NCI-H460 (cell line): ENCODE measurements at regions not wholly inside any gene's neighbourhood (a gene's known extent, or its start where the extent isn't known, plus 50 kb on each side); places are given as distances from the start of the nearest gene placed in this dataset.
"Not testable (repeated sequence)": the region's sequence is repeated elsewhere in the genome, so short reads cannot be mapped to it uniquely, and the experiment has no call there.

Source experiments
- DNase-seq: peaks from one replicate; pipeline ENCODE4 v3.0.0-alpha.2; 2016; ENCODE audit warnings: low read depth; ENCODE audit errors: extremely low read depth

- DNase-seq: no peak
Observed at GRCh38 chr14:83827383-83827782, 1702.6 kb upstream of the FLRT2 start.

- DNase-seq: no peak
Observed at GRCh38 chr14:83828406-83828805, 1701.5 kb upstream of the FLRT2 start.

GRCh38 chr14:83830316-83830715 lies 1699.6 kb upstream of the FLRT2 start:
- no peak for DNase-seq

GRCh38 chr14:83838226-83838625 lies 1691.7 kb upstream of the FLRT2 start:
- peak; percentile 17 for DNase-seq

- no peak for DNase-seq
Observed at GRCh38 chr14:83842547-83842946, 1687.4 kb upstream of the FLRT2 start.

GRCh38 chr14:83847102-83847501 lies 1682.8 kb upstream of the FLRT2 start:
- DNase-seq: no peak

GRCh38 chr14:83850092-83850491 lies 1679.9 kb upstream of the FLRT2 start:
- no peak for DNase-seq

- no peak for DNase-seq
Observed at GRCh38 chr14:83856334-83856733, 1673.6 kb upstream of the FLRT2 start.

- no peak for DNase-seq
Observed at GRCh38 chr14:83860631-83861155, 1669.3 kb upstream of the FLRT2 start.

GRCh38 chr14:83863042-83863774 lies 1666.7 kb upstream of the FLRT2 start:
- DNase-seq: no peak

GRCh38 chr14:83864106-83864505 lies 1665.8 kb upstream of the FLRT2 start:
- no peak for DNase-seq

- DNase-seq: no peak
Observed at GRCh38 chr14:83867566-83868225, 1662.2 kb upstream of the FLRT2 start.

- DNase-seq: no peak
Observed at GRCh38 chr14:83870546-83871270, 1659.2 kb upstream of the FLRT2 start.

- no peak for DNase-seq
Observed at GRCh38 chr14:83873669-83874068, 1656.3 kb upstream of the FLRT2 start.

GRCh38 chr14:83874662-83875061 lies 1655.3 kb upstream of the FLRT2 start:
- no peak for DNase-seq

GRCh38 chr14:83883732-83884131 lies 1646.2 kb upstream of the FLRT2 start:
- no peak for DNase-seq

- no peak for DNase-seq
Observed at GRCh38 chr14:83885837-83886293, 1644.1 kb upstream of the FLRT2 start.

GRCh38 chr14:83887866-83888265 lies 1642.1 kb upstream of the FLRT2 start:
- no peak for DNase-seq

GRCh38 chr14:83893447-83893846 lies 1636.5 kb upstream of the FLRT2 start:
- DNase-seq: no peak

GRCh38 chr14:83894568-83894967 lies 1635.4 kb upstream of the FLRT2 start:
- no peak for DNase-seq

GRCh38 chr14:83898558-83898957 lies 1631.4 kb upstream of the FLRT2 start:
- DNase-seq: not testable (repeated sequence)
